ENCODE measurements at regions not wholly inside any gene's neighbourhood (a gene's known extent, or its start where the extent isn't known, plus 50 kb on each side); places are given as distances from the start of the nearest gene placed in this dataset.
"Not testable (repeated sequence)": the region's sequence is repeated elsewhere in the genome, so short reads cannot be mapped to it uniquely, and the experiment has no call there.

GRCh38 chr5:56316299-56316994 is 83.3 kb upstream of the ANKRD55 start:
- no peak for DNase-seq

GRCh38 chr5:56314529-56314928 is 81.4 kb upstream of the ANKRD55 start:
- DNase-seq, result no peak

- no peak for DNase-seq
These were observed 80.5 kb upstream of the ANKRD55 start for GRCh38 chr5:56313596-56313995.

- no peak for DNase-seq
These were observed 79.9 kb upstream of the ANKRD55 start for GRCh38 chr5:56313004-56313531.

- DNase-seq, result no peak
These were observed 78.3 kb upstream of the ANKRD55 start for GRCh38 chr5:56311306-56311905.

- no peak for DNase-seq
These were observed 77.6 kb upstream of the ANKRD55 start for GRCh38 chr5:56310711-56311204.

- no peak for DNase-seq
These were observed 76.2 kb upstream of the ANKRD55 start for GRCh38 chr5:56309262-56309826.

- DNase-seq, result no peak
These were observed 74.7 kb upstream of the ANKRD55 start for GRCh38 chr5:56307714-56308333.

GRCh38 chr5:56306433-56307150 is 73.5 kb upstream of the ANKRD55 start:
- no peak for DNase-seq

GRCh38 chr5:56305001-56305950 is 72.1 kb upstream of the ANKRD55 start:
- no peak for DNase-seq

- DNase-seq, result no peak
These were observed 70.4 kb upstream of the ANKRD55 start for GRCh38 chr5:56303511-56303910.

- DNase-seq, result no peak
These were observed 68.9 kb upstream of the ANKRD55 start for GRCh38 chr5:56302027-56302426.

GRCh38 chr5:56301069-56301468 is 67.9 kb upstream of the ANKRD55 start:
- DNase-seq, result peak; percentile 35

- no peak for DNase-seq
These were observed 66.1 kb upstream of the ANKRD55 start for GRCh38 chr5:56299212-56299611.

- DNase-seq, result no peak
These were observed 65.4 kb upstream of the ANKRD55 start for GRCh38 chr5:56298336-56299090.

GRCh38 chr5:56297851-56298250 is 64.7 kb upstream of the ANKRD55 start:
- DNase-seq, result no peak

- not testable (repeated sequence) for DNase-seq
These were observed 62.2 kb upstream of the ANKRD55 start for GRCh38 chr5:56295311-56295710.

- no peak for DNase-seq
These were observed 61.2 kb upstream of the ANKRD55 start for GRCh38 chr5:56294354-56294753.

- not testable (repeated sequence) for DNase-seq
These were observed 59.7 kb upstream of the ANKRD55 start for GRCh38 chr5:56292874-56293273.

GRCh38 chr5:56291661-56292374 is 58.7 kb upstream of the ANKRD55 start:
- DNase-seq, result peak; percentile 37
